ENCODE measurements at regions not wholly inside any gene's neighbourhood (a gene's known extent, or its start where the extent isn't known, plus 50 kb on each side); places are given as distances from the start of the nearest gene placed in this dataset.
"Not testable (repeated sequence)": the region's sequence is repeated elsewhere in the genome, so short reads cannot be mapped to it uniquely, and the experiment has no call there.

DNA sequence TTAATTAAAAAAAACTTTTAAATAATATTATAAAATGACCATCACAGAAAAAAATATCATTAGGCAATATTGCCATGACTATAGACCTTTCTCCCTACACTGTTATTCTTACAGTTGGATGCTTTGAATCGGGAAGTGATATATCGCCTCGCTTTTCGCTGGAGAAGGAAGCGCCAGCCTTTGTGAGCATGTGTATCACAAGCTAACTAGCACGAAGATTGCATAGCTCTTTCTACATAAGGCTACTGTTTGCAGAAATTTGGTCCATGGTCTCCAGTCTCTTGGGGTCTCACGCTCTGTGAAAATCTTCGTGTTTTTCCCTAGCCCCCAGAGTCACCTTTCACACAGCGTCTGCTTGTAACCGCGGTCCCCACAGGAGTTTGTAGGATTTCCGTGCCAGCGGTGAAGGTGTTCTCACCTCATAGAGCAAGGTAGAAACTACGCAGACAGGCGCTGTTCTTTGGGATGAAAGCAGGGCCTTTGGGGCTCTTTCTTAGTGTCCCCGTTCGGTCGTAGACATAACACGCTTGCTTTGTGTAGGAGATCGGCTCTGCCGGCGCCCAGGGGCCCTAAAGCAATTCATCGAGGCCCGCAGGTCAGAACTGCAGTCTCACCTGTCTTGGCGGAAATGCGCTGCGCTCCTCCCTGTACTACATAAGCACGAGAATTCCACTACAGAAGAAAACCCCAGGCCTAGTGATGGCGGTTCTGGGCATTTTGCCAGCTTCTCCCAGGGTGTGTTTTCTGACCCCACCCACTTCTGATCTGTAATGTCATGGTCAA lies 214.5 kb upstream of the NOTCH2NLA start:
- DNase-seq (ENCODE audit: low spot score); FAIRE-seq: not testable (repeated sequence)

DNA sequence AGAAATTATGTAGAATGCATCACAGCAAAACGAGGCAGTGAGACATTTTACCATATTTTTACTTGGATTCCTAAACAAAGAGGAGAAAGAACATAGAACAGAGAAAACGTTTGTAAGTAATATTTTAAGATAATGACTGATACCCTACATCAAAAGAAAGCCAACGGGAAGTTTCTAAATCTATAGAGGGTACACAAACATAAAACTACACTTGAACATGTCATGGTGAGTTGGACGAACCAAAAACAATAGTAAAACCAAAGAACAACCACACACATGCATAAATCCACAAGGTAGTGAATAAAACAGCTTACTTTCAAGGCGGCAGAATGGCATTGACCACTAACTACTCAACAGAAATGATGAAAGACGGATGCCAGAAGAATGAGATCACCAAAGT lies 209.7 kb upstream of the NOTCH2NLA start:
- not testable (repeated sequence) for FAIRE-seq; DNase-seq (ENCODE audit: low spot score)

DNA sequence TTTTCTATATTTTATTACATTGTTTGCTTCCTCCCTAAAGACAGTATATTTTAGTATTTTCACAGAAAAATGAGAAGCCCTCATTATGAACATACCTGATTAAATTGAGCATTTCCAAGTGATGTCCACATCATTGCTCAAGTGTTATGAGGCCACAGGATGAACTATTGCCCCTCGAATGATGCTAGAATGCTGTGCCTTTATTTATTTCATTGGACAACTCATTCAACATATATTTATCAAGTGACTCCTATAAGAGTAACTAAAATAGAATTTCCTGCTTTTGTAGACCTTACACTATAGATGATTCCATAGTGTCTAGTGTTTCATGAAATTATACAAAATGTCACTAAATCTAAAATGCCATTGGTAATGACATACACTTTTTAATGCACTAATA lies 187.8 kb upstream of the NOTCH2NLA start:
- not testable (repeated sequence) for FAIRE-seq; DNase-seq (ENCODE audit: low spot score)

DNA sequence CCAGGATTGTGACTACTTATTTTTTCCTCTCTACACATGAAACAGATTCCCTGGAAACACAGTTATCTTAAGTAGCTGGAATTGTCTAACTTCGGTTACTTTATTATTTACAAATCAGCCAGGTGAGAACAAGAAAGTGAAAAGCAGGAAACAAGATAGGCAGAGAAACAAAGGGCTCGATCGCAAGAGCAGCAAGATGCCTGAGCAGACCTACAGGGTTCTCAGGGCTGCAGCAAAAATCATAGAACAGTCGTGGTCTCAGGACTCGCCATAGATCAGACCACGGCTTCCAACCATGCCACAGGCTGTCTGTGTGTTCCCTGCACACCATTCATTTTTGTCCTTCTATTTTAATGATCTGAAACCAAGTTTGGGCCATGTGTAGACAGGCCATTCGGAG lies 186.2 kb upstream of the NOTCH2NLA start:
- DNase-seq (ENCODE audit: low spot score); FAIRE-seq: not testable (repeated sequence)

DNA sequence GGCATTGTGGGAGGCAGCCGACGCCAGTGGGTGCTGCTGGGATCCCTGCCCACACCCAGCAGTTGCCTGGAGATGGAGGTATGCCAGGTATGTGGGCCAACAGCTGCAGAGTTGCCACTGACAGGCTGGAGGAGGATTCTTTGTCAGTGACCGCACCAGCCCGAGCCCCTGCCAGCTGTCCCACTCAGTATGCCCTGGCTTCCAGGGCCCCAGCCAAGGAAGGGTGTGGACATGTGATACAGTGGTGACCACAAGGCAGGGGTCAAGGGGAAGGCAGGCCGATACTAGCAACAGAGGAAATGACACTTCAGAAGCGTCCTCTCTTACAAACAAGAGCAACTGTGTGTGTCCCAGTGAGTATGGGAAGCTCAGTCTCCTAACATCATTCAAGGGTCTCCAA lies 185.1 kb upstream of the NOTCH2NLA start:
- FAIRE-seq: not testable (repeated sequence)

DNA sequence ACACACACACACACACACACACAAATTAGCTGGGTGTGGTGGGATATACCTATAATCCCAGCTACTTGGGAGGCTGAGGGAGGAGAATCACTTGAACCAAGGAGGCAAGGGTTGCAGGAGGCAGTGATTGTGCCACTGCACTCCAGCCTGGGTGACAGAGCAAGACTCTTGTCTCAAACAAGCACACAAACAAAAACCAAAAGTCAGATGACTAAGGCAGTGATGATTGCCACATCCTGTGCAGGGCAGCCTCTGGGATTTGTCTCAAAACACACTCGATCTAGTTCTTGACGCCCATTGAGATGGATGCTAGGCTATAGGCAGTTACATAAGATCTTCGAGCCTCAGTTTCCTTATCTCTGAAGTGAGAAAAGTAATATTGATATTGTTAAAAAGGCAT lies 183.1 kb upstream of the NOTCH2NLA start:
- DNase-seq (ENCODE audit: low spot score); FAIRE-seq: not testable (repeated sequence)

More for the DNA sequence above, 185.1 kb upstream of the NOTCH2NLA start:
- not testable (repeated sequence) for DNase-seq (ENCODE audit: low spot score)

DNA sequence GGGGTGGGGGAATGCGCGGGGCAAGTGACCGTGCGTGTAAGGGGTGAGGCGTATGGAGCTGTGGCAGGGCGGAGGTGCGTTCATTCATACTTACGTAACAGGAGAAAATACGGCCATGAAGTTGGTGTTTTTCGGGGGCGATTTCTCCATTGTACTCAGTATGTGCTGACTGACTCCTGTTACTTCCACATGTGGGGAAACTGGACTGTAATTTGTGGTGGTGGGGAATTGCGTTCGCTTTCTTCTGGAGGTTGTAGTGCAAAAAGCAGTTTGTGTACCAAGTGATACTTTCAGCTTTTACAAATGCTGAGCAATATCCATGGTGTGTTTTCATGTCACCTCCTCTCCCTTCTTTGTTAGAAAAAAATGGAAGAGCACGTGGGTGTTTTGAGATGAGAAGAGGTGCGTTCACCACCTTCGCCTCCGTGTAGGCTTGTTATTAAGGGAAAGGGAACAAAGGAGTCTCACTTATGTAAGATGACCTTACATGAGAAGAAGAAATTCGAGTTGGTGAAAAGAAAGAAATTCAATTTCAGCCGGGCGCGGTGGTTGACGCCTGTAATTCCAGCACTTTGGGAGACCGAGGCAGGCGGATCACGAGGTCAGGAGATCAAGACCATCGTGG lies 181.1 kb upstream of the NOTCH2NLA start:
- not testable (repeated sequence) for FAIRE-seq; DNase-seq (ENCODE audit: low spot score)

DNA sequence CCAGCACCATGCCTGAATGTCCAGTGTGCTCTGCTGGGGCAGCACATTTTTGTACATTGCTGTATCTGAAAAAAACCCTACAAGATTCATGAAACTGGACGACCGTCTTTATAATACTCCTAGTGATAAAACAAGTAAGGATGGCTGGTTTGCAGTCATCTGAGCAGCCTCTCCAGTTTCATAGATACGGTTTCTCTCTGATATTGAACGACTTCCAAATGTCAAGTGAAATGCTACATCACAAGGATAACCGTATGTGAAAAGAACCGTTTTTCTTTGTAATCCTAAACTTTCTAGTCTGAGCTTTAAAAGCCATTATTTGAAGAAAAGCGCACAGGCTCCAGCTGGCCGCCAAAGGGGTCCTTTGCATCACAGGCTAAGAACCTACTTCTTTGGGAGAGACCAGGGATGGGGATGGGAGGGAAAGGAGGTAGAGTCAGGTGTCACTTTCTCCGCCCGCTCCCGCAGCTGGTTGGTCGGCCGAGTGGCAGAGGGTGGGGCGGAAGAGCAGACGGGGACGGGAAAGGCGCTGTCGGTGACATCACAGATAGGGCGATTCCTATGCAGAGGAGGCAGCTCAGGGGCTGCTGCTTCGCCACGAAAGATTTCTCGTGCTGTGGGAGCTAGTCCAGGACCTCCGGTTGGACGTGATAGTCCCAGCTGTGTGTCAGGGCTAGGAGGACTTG lies 180.4 kb upstream of the NOTCH2NLA start:
- not testable (repeated sequence) for FAIRE-seq; DNase-seq (ENCODE audit: low spot score)

DNA sequence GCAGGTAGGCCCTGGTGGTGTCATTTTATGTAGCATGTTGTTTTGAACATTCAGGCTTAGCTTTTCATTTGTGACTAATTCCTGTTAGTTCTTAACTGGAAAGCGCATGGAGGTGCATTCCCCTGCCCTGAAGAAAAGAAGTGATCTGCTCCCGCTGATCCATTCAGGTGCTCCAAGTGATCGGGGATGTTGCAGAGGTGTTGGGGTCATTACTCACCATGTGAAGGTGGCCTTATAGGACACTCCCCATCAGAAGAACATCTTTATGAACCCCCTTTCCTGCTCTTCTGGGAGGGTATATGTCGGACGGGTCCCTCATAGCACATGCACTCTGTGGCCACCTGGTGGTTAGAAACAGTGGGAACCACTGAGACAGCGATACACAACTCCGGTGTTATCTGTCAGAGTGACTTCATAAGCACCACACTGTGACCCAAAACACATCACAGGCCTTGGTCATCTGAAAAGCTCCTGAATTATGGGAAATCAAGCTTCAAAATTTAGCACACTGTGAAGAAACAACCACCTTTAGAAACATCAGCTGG lies 172.5 kb upstream of the NOTCH2NLA start:
- DNase-seq (ENCODE audit: low spot score); FAIRE-seq: not testable (repeated sequence)

DNA sequence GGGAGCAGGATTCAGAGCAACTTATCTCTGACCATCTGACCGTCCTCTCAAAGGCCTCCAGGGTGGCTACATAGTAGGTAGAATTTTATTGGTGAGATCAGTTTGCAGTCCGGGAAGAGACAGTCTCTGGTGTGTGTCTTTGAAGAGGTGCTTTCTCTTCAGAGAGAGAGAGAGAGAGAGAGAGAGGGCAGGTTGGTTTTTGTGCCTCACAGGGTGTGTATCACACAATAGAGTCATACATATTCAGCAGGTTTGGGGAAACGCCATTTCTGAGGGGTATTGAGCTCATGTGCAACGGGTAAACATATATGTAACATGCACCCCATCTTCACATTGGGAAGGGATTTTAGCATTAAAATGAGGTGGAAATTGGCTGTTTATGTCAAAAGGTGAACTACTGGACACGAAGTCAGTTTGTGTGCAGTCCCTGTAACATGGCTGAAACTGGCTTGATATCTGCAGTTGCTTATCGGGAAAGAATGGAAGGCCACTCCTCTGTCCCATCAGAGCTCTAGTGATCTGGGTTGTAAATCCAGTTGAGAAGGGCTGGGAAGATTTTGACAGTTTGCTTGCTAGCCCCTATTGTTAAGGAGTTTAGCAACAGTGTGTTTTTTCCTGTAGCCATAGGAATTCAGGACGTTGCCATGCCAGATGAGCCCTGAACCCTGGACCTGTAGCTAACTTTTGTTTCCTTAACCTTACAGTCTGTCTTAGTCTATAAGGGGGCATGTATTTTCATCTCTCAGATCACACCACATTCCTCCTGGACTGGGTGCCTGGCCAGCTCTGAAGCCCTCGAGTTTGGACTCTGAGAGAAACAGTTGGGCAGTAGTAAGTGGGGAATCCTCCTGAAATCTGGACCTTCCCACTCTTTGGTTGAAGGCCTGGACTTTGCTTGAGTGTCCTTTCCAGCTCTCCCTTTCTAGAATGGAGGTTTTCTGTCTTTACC lies 171.6 kb upstream of the NOTCH2NLA start:
- DNase-seq (ENCODE audit: low spot score): not testable (repeated sequence)

DNA sequence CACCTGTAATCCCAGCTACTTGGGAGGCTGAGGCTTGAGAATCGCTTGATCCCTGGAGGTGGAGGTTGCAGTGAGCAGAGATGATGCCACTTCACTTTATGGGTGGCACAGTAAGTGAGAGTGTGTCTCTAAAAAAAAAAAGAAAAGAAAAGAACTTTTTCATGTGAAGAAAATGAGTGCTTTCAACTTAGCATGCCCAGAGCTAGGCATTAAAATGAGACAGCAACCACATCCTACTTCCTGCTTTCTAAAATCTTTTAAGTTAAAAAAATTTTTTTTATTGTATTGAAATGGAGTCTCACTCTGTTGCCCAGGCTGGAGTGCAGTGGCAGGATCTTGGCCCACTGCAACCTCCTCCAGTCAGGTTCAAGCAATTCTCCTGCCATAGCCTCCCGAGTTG lies 170.4 kb upstream of the NOTCH2NLA start:
- FAIRE-seq; DNase-seq (ENCODE audit: low spot score): not testable (repeated sequence)

More for the DNA sequence above, 171.6 kb upstream of the NOTCH2NLA start:
- FAIRE-seq: not testable (repeated sequence)

DNA sequence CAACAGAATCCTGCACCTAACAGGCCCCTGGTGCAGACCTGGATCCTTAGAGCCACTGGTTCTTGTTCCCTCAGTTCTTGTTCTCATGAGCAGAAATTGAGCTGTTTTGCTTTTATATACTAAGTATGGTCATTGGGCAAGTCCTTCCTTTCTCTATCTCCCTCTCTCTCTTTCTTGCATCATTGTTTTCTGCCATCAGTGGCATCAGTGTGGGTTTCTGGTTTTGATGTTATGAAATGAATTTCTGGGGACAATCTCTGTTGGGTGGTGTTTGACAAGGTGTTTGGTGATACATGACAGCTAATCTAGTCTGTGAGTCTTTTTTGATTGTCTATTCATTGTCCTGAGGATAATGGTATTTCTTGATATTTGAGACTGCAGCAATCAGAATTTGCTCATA lies 168.0 kb upstream of the NOTCH2NLA start:
- not testable (repeated sequence) for FAIRE-seq

DNA sequence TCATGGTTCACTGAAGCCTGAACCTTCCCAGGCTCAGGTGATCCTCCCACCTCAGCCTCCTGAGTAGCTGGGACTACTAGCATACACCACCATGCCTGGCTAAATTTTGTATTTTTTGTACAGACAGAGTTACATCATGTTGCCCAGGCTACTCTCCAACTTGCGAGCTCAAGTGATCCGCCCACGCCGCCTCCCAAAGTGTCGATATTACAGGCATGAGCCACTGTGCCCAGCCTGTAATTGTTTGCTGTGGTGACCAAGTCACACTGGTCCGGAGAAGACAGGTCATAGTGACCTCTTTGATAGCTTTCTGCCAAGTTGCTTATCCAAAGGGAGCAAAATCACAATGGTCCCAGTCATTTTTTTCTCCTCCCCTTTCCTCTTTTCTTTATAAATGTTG lies 167.4 kb upstream of the NOTCH2NLA start:
- DNase-seq (ENCODE audit: low spot score); FAIRE-seq: not testable (repeated sequence)

More for the DNA sequence above, 168.0 kb upstream of the NOTCH2NLA start:
- DNase-seq (ENCODE audit: low spot score): not testable (repeated sequence)

DNA sequence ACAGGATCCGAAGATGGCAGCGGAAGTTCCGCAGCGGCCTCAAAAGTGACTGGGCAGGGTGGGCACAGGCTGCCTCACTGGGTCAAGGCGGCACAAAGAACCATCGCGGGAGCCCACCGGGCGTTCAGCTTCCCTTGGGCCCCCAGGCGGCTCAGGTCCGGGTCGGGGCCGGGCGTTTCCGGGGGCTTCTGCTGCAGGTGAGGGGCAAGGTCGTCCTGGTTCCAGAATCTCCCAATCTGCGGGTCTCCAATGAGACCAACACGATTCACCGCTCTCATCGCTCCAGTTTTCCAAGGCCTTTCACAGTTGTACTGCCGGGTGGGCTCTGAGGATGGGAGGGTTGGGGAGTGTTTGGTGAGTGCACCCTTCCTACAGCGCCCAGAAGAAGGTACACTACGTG lies 165.0 kb upstream of the NOTCH2NLA start:
- not testable (repeated sequence) for DNase-seq (ENCODE audit: low spot score); FAIRE-seq

DNA sequence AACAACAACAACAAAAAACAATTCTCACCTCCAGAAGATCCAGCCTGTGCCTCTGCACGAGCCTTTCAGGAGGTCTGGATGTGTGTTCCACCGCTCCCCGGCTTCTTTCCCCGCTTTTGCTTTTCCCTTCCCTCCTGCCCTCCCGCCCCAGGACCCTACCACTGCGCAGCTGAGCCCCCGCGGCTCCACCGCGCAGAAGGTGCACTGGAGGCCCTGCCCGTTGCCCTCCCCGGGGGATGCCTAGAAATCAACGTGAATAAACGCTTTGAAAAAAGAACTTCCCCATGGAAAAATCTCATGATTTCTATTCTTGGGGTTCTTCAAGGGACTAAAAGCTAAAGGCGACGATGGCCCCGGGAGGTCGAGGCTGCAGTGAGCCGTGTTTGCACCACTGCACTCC lies 164.3 kb upstream of the NOTCH2NLA start:
- FAIRE-seq; DNase-seq (ENCODE audit: low spot score): not testable (repeated sequence)

DNA sequence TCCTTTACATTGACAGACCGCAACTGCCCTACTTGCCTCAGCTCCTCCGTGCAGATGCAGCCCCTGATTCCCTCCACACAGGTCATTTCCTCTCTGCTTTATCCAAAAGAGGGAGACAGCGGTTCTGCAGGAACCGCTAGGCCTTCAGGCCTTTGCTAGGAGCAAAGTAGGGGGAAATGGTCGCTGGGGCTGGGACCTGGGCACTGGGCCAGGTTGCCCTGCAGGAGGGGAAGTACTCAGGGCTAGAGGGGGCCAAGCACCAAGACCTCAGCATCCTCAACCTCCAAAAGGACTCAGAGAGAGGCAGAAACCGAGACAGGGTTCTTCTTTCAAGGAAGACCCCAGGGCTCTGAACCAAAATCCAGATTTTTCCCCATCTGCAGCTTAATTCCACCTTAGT lies 160.4 kb upstream of the NOTCH2NLA start:
- FAIRE-seq; DNase-seq (ENCODE audit: low spot score): not testable (repeated sequence)

DNA sequence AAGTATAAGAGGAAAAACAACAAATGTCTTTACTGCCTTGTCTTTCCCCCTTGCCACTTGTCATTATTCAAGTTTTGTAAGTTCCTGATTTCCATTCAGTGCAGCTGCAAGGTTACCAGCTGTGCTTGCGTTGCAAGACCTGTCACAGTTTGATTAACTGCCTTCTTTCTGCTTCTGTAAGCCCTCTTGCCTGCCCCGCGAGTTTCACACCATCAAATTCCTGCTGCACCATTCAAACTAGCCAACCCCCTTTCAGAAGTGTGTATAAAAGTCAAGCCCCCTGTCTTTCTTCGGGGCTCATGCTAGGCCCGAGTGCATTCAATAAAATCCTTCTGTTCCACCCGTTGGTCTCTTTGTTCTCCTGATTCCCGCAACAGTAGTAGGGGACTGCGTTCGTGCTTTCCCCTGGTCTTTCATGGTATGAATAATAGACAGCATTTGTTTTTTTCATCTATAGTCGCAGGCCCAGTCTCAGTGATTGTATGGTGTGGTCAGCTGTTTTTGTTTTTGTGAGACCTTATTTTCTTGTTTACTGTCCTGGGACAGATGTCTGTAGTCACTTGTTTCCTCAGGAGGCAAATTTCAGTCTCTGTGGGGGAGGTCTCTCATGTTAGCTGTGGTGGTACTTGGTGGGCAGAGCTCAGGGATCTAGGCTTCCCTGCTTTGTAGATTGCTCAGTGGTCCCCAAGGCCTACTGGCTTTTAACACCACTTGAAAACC lies 159.1 kb upstream of the NOTCH2NLA start:
- FAIRE-seq; DNase-seq (ENCODE audit: low spot score): not testable (repeated sequence)

DNA sequence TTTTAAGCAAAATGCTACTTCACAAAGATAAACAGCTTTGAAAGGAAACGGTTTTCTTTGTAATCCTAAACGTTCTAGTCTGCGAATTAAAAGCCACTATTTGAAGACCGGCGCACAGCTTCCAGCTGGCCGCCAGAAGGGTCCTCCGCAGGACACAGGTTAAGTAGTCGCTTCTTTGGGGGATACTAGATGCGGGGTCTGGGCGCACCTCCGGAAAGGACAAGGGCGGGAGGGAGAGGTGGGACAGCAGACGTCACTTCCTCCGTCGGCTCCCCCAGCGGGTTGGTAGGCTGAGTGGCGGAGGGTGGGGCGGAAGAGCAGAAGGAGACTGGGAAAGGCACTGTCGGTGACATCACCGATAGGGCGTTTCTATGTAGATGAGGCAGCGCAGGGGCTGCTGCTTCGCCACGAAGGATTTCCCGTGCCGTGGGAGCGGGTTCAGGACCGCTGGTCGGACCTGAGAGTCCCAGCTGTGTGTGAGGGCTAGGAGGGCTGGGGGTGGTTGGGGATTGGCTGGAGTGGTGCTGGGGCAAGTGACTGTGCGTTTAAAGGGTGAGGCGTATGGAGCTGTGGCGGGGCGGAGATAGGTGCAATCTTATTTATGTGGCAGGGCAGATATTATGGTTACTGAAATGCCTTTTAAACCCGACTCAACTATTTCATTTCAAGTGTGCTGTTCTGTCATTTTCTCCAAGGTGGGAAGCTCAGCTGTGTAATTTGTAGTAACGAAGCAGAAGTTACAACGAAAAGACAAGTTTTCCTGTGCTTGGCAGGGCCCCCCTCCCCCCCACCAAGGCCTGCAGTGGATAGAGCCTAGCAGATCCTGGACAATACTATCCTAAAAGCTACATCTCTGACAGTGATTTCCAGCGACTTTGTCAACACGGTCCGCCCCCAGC lies 158.3 kb upstream of the NOTCH2NLA start:
- not testable (repeated sequence) for DNase-seq (ENCODE audit: low spot score); FAIRE-seq
